Activated naive CD8-positive, alpha-beta T cell (primary cell): ENCODE measurements at regions not wholly inside any gene's neighbourhood (a gene's known extent, or its start where the extent isn't known, plus 50 kb on each side); places are given as distances from the start of the nearest gene placed in this dataset.

Experiments
- H3K27ac Mint-ChIP-seq: one replicate; pipeline ENCODE4 v1.8.0; 2021; ENCODE audit warnings: mixed read lengths
- H3K27me3 Mint-ChIP-seq: one replicate; pipeline ENCODE4 v1.8.0; 2021; ENCODE audit warnings: mixed read lengths
- H3K36me3 Mint-ChIP-seq: one replicate; pipeline ENCODE4 v1.8.0; 2021; ENCODE audit warnings: mixed read lengths
- H3K4me1 Mint-ChIP-seq: one replicate; pipeline ENCODE4 v1.8.0; 2021; ENCODE audit warnings: low read depth, mixed read lengths
- H3K4me3 Mint-ChIP-seq: one replicate; pipeline ENCODE4 v1.8.0; 2021; ENCODE audit warnings: mild to moderate bottlenecking, mixed read lengths
- H3K9me3 Mint-ChIP-seq: one replicate; pipeline ENCODE4 v1.8.0; 2021; ENCODE audit warnings: low read depth, mixed read lengths

GRCh38 chr7:68474661-68475216, 1123.5 kb upstream of the AUTS2 start:
- Mint-ChIP-seq H3K27me3 (no peaks in the 10 kb centered on the region), H3K4me3 (no peak overlapping the region), H3K36me3 (no peaks in the 10 kb centered on the region), H3K9me3 (peaks cover 5% of the 10 kb centered on the region), H3K27ac (no peak overlapping the region), H3K4me1 (no peaks in the 10 kb centered on the region)

DNA sequence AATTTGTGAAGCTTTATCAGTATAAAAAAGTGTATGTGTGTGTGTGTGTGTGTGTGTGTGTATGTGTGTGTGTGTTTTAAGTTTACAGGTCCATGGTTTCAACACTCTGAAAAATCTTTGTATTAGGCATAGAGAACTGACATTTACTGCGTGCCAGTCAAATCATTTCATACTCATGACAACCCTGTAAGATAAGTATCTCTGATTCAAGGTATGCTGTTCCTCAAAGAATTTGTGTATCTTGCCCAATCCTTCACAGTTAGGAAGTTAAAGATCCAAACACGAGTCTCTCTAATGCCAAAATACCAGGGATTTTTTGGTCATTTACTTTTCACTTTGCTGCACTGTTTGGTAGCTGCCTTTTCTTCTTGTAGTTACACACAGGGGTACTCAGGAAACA, 1121.3 kb upstream of the AUTS2 start:
- H3K4me3 Mint-ChIP-seq = no peak overlapping the region
- no peaks in the 10 kb centered on the region for H3K27me3 Mint-ChIP-seq
- no peaks in the 10 kb centered on the region for H3K36me3 Mint-ChIP-seq
- H3K27ac Mint-ChIP-seq = no peak overlapping the region
- no peaks in the 10 kb centered on the region for H3K4me1 Mint-ChIP-seq
- H3K9me3 Mint-ChIP-seq = peaks cover 5% of the 10 kb centered on the region

DNA sequence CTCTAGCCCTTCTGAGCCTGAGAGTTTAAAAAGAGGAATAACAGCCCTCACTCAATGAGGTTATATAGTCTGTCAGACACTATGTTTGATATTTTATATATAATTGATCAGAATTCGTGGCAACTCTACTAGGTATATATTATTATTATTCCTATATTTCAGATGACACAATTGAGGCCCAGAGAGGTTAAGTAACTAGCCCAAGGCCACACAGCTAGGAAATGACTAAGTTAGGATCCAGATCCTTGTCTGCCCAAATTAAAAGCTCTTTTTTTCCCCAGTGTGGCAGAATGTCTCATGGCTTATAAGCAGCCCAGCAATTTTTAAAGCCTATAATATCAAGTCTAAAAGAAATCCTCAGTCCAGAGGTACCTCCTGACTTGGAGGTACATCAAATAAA, 1119.9 kb upstream of the AUTS2 start:
- no peaks in the 10 kb centered on the region for H3K27me3 Mint-ChIP-seq
- no peak overlapping the region for H3K4me3 Mint-ChIP-seq
- H3K4me1 Mint-ChIP-seq = no peaks in the 10 kb centered on the region
- peaks cover 5% of the 10 kb centered on the region for H3K9me3 Mint-ChIP-seq
- no peak overlapping the region for H3K27ac Mint-ChIP-seq
- H3K36me3 Mint-ChIP-seq = no peaks in the 10 kb centered on the region

DNA sequence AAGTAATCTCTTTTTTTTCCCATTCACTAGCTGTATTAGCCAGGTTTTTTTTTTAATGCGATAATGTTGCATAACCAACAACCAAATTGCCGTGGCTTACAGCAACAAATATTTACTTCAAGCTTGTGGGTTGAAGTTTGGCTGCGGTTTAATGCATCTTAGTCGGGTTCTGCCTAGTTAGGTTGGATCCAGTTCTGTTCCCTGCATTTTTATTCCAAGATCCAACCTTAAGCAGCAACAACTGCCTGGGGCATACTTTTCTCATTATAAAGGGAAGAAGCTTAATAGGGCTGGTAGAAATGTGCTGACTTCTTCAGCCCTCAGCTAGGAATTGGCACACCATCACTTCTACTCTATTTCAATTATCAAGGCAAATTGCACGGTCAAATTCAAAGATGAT, 1115.5 kb upstream of the AUTS2 start:
- H3K9me3 Mint-ChIP-seq = peaks cover 6% of the 10 kb centered on the region

GRCh38 chr7:68484731-68485130, 1113.5 kb upstream of the AUTS2 start:
- no peak overlapping the region for H3K27ac Mint-ChIP-seq
- peaks cover 11% of the 10 kb centered on the region for H3K9me3 Mint-ChIP-seq
- no peaks in the 10 kb centered on the region for H3K4me1 Mint-ChIP-seq
- H3K27me3 Mint-ChIP-seq = no peaks in the 10 kb centered on the region
- no peak overlapping the region for H3K4me3 Mint-ChIP-seq
- H3K36me3 Mint-ChIP-seq = no peaks in the 10 kb centered on the region

More for the DNA sequence above, 1115.5 kb upstream of the AUTS2 start:
- no peaks in the 10 kb centered on the region for H3K4me1 Mint-ChIP-seq
- no peaks in the 10 kb centered on the region for H3K27me3 Mint-ChIP-seq
- no peaks in the 10 kb centered on the region for H3K36me3 Mint-ChIP-seq
- no peak overlapping the region for H3K27ac Mint-ChIP-seq
- no peak overlapping the region for H3K4me3 Mint-ChIP-seq

- H3K36me3 Mint-ChIP-seq = no peaks in the 10 kb centered on the region
- H3K27ac Mint-ChIP-seq = no peak overlapping the region
- no peaks in the 10 kb centered on the region for H3K4me1 Mint-ChIP-seq
- H3K9me3 Mint-ChIP-seq = peaks cover 11% of the 10 kb centered on the region
- H3K4me3 Mint-ChIP-seq = no peak overlapping the region
- H3K27me3 Mint-ChIP-seq = no peaks in the 10 kb centered on the region
Observed at GRCh38 chr7:68485253-68485917, 1112.9 kb upstream of the AUTS2 start.

DNA sequence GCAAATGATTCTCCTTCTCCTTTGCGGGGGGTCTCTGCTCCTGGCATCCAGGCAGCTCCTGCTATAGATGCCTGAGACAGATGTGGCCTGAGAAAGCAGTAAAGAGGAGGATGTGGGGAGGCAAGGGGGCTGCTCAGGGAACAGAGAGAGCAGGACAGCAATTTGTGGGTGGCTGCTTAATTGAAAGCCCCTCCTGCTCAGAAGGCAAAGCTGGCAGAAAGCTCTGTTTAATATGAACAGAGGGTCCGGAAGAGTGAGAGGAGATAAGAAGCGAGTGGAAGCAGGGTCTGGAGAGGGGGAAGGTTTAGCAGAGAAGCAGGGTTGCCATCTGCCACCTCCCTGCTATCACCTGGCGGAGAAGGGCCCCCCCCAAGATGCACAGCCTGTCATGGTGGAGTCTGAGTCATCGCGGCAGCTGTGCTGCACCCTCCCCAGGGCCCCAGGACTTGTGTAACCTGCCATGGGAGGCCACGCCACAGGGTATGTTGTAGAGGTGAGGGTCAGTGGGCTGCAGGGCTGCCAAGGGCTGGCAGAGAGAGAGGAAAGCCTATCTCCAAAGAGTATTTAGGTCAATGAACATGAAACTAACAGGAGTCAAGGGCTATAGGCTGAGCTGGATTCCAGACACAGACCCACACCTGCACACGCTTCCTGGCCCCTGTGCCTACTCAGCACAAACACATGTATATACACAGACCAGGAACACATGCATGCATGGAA, 1109.8 kb upstream of the AUTS2 start:
- no peaks in the 10 kb centered on the region for H3K4me1 Mint-ChIP-seq
- no peak overlapping the region for H3K27ac Mint-ChIP-seq
- H3K27me3 Mint-ChIP-seq = no peaks in the 10 kb centered on the region
- peaks cover 11% of the 10 kb centered on the region for H3K9me3 Mint-ChIP-seq
- H3K36me3 Mint-ChIP-seq = no peaks in the 10 kb centered on the region
- no peak overlapping the region for H3K4me3 Mint-ChIP-seq

DNA sequence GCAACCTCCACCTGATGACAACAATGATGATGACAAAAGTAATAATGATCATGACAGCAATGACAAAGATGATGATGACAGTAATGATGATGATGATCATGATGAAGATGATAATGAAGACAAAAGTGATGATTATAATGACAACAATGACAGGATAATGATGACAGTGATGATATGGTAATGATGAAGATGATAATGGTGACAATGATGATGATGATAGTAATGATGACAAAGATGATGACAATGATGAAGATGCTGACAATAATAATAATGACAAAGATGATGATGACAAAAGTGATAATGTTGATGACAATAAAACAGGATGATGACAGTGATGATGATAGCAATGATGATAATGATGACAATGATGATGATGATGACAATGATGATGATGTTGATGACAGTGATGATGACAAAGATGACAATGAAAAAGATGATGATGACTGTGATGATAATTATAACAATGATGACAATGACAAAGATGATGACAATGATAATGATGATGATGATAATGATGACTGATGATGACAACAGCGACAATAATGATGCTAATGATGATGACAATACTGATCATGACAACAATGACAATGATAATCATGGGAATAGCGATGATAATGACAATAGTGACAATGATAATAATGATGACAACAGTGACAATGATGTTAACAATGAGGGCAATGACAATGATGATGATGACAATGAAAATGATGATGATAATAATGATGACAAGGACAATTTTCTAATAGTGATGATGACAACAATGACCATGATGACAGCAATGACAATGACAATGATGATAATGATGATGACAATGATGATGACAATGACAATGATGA, 1106.5 kb upstream of the AUTS2 start:
- Mint-ChIP-seq H3K4me3 (no peak overlapping the region), H3K4me1 (no peaks in the 10 kb centered on the region), H3K27me3 (no peaks in the 10 kb centered on the region), H3K27ac (no peak overlapping the region), H3K36me3 (no peaks in the 10 kb centered on the region), H3K9me3 (peaks cover 11% of the 10 kb centered on the region)

- Mint-ChIP-seq H3K36me3 (no peaks in the 10 kb centered on the region), H3K4me3 (no peak overlapping the region), H3K27ac (no peak overlapping the region)
Observed at GRCh38 chr7:68492359-68492690, 1106.0 kb upstream of the AUTS2 start.

DNA sequence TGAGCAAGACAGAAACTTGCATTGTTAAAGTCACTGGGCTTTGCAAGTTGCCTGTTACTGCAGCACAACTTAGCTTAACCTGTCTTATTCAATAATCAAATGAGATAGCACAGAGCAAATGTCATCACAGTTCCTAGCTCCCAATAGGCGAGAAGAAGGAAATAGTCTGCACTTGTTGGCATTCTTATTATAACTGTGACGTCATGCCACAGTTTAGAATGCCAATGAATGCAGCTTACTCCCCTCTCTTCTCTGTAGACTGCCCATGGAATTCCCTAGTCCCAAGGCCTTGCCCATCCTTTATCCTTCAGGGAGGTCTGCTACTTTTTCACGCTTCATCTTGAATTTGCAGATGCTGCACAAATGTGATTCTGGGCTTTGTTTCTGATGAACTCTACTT, 1094.9 kb upstream of the AUTS2 start:
- Mint-ChIP-seq H3K4me1 (no peaks in the 10 kb centered on the region), H3K9me3 (peaks cover 19% of the 10 kb centered on the region), H3K4me3 (no peak overlapping the region), H3K27me3 (no peaks in the 10 kb centered on the region), H3K36me3 (peaks cover 3% of the 10 kb centered on the region), H3K27ac (no peak overlapping the region)

More at GRCh38 chr7:68492359-68492690, 1106.0 kb upstream of the AUTS2 start:
- peaks cover 9% of the 10 kb centered on the region for H3K9me3 Mint-ChIP-seq
- no peaks in the 10 kb centered on the region for H3K4me1 Mint-ChIP-seq
- H3K27me3 Mint-ChIP-seq = no peaks in the 10 kb centered on the region

GRCh38 chr7:68504716-68505115, 1093.6 kb upstream of the AUTS2 start:
- H3K4me1 Mint-ChIP-seq = no peaks in the 10 kb centered on the region
- no peak overlapping the region for H3K27ac Mint-ChIP-seq
- H3K36me3 Mint-ChIP-seq = peaks cover 3% of the 10 kb centered on the region
- peaks cover 24% of the 10 kb centered on the region for H3K9me3 Mint-ChIP-seq
- no peaks in the 10 kb centered on the region for H3K27me3 Mint-ChIP-seq
- no peak overlapping the region for H3K4me3 Mint-ChIP-seq

- Mint-ChIP-seq H3K4me3 (no peak overlapping the region), H3K27ac (no peak overlapping the region), H3K9me3 (peaks cover 24% of the 10 kb centered on the region), H3K4me1 (no peaks in the 10 kb centered on the region), H3K27me3 (no peaks in the 10 kb centered on the region), H3K36me3 (peaks cover 3% of the 10 kb centered on the region)
Observed at GRCh38 chr7:68505721-68506120, 1092.6 kb upstream of the AUTS2 start.

- H3K4me1 Mint-ChIP-seq = no peaks in the 10 kb centered on the region
- H3K27me3 Mint-ChIP-seq = no peaks in the 10 kb centered on the region
- no peak overlapping the region for H3K4me3 Mint-ChIP-seq
- peaks cover 21% of the 10 kb centered on the region for H3K9me3 Mint-ChIP-seq
- H3K36me3 Mint-ChIP-seq = no peaks in the 10 kb centered on the region
- H3K27ac Mint-ChIP-seq = no peak overlapping the region
Observed at GRCh38 chr7:68507668-68508067, 1090.6 kb upstream of the AUTS2 start.

- H3K27me3 Mint-ChIP-seq = no peaks in the 10 kb centered on the region
- H3K36me3 Mint-ChIP-seq = no peaks in the 10 kb centered on the region
- H3K4me1 Mint-ChIP-seq = no peaks in the 10 kb centered on the region
- no peak overlapping the region for H3K4me3 Mint-ChIP-seq
- no peak overlapping the region for H3K27ac Mint-ChIP-seq
- peaks cover 12% of the 10 kb centered on the region for H3K9me3 Mint-ChIP-seq
Observed at GRCh38 chr7:68509054-68509453, 1089.2 kb upstream of the AUTS2 start.

DNA sequence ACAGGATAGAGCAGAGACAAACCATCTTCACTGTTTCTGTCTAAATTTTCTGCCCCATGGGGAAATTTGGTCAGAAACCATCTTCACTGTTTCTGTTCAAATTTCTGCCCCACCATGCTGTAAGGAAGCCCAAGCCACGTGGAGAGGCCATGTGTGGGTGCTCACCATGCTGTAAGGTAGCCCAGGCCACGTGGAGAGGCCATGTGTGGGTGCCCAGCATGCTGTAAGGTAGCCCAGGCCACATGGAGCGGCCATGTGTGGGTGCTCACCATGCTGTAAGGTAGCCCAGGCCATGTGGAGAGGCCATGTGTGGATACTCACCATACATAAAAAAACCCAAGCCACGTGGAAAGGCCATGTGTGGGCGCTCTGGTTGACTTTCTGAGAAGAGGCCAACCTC, 1088.7 kb upstream of the AUTS2 start:
- no peak overlapping the region for H3K27ac Mint-ChIP-seq
- H3K36me3 Mint-ChIP-seq = no peaks in the 10 kb centered on the region
- H3K27me3 Mint-ChIP-seq = no peaks in the 10 kb centered on the region
- H3K4me3 Mint-ChIP-seq = no peak overlapping the region
- H3K4me1 Mint-ChIP-seq = no peaks in the 10 kb centered on the region
- H3K9me3 Mint-ChIP-seq = peaks cover 10% of the 10 kb centered on the region
